ENCODE measurements at regions not wholly inside any gene's neighbourhood (a gene's known extent, or its start where the extent isn't known, plus 50 kb on each side); places are given as distances from the start of the nearest gene placed in this dataset.
"Not testable (repeated sequence)": the region's sequence is repeated elsewhere in the genome, so short reads cannot be mapped to it uniquely, and the experiment has no call there.

DNA sequence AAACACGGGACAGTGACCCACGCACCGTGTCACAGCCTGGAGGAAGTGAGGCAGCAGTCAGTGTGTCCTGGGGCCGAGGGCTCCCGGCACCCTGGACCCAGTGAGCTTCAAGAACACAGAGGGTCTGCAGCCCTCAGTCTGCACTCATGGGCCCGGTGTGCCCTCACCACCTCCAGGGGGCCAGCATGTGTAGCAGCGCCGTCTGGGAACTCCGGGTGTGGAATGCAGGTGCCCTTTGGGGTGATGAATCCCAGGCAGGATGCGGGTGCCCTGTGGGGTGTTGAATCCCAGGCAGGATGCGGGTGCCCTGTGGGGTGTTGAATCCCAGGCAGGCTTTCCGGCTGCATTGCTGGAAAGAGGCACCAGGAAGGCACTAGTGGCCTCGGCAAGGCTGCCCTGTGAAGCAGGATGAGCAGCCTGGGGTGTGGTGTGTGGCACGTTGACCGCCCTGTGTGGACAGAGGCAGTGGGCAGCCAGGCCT lies 1399.9 kb downstream of the BRD1 start:
- DNase-seq (ENCODE audit: low spot score), result no peak

DNA sequence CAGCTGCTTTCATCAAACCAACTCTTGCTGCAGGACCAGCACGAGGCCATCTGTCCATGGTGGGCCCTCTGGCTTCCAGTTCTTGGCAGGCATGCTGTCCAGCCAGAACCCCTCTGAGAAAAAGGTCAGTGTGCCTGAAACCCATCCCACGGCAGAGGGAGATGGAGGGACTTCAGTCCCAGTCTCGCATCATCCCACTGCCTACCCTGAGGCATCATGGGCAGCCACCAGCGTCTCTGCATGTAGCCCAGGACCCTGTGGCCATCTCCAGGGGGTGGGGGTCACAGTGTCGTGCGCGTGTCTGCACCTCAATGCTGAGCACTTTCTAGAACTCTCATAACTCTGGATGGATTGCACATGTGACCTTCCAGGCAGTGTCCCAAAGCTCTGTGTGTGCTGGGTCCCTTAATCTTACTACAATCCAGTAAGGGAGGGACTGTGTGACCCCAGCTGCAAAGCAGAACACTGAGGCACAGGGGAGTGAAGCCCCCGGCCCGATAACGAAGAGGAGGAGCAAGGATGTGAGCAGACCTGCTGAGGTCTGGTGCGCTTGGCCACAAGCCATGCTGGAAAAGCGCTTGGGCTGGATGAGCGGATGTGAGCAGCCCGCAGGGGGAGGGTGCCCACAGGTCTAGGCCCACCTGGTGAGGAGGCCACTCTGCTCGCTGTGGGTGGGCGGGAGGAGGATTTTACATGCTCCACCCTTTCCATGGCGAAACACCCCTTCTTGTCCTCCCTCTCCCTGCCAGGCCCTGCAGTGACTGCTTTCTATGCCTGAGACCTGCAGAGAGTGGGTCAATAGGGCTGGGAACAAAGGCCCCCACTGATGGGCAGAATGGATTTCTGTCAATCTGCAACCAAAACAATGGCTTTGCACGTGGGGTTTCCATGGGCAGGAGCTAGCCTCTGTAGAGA lies 1401.0 kb downstream of the BRD1 start:
- DNase-seq (ENCODE audit: low spot score), result no peak

DNA sequence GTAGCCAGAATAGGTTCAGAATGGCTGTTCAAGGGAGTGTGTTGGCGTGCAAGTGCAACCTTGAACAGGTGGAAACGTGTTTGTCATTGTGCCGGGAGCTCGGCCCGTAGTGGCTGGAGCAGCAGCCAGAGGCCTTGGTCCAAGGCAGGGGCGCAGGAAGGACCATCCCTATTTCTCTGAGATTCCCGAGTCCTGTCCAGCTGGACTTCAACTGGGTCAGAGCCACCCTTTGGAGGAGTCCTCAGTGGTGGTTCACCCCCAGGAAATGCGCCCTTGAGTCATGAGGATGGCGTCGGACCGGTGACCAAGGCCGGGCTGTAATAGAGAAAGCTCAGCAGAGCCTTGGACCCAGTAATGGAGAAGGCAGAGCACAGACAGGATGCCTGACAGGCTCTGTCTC lies 1402.0 kb downstream of the BRD1 start:
- DNase-seq (ENCODE audit: low spot score), result no peak

DNA sequence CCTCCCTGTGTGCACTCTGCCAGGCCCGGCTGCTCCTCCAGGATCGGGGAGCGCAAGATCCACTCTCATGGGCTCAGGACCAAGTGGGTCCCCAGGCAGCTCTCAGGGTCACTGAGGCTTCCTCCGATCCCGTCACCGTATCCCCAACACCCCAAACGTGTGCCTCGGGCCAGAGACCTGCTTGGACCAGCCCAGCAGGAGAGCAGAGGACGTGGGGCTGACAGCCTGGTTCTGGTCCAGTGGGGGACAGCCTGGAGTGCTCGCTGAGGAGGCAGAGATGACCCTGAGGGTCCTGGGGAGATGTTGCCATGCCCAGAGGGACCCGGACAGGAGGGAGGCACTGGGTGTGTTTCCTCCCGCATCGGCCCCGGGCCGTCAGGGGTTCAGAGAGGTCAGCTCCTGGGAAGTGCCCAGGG lies 1402.6 kb downstream of the BRD1 start:
- no peak for DNase-seq (ENCODE audit: low spot score)

DNA sequence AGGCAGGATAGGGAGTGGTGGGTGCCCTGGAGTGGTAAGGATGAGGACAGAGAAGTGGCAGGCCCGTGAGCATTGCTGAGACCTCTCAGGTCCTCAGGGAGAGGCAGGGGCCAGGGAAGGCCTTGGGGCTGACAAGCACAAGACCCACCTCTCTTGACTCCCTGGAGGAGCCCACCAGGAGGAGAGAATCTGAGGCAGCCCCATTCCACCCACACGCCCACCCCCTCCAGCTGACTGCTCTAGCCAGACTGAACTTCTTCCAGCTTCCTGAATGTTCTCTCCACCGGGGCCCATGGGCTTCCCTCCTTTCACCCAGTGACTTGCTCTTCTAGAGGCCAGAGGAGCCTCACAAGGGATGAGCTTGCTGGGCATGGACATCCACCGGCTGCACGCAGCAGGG lies 1403.0 kb downstream of the BRD1 start:
- no peak for DNase-seq (ENCODE audit: low spot score)

DNA sequence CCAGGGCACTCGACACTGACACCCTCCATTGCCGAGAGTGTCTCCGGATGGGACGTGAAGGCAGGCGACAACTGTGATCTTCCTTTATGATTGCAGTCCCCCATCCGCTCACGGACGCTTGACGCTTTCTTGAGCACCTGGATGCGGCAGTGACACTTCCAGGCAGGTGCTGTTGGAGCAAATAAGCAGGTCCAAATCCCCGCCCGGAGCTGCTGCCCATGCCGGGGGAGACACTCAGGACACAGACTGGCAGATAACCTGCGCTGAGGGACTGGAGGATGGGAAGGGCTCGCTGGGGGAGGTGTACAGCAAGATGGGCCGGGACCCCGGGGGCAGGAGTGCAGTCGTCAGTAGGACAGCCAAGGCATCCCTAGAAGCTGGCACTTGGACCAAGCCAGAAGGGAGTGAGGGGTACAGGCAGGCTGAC lies 1403.5 kb downstream of the BRD1 start:
- DNase-seq (ENCODE audit: low spot score), result no peak

DNA sequence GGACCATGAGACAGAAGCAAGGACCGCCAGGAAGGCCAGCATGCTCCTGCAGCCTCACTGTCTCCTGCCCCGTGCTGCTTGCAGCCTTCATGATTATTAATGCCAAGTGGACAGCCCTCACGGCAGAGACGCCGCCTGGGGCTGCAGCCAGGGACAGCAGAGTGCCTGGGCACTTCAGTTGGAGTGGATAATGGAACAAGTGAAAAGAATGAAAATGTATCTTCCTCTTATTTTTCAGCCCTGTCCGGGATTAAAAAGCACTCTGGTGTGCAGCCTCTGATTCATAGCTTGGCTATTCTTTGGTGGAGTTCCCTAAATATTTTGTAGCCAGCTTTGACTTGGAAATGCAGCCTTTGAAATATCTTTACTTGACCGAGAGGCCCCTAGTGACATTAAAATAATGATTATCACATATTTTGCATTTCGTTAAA lies 1404.2 kb downstream of the BRD1 start:
- no peak for DNase-seq (ENCODE audit: low spot score)

DNA sequence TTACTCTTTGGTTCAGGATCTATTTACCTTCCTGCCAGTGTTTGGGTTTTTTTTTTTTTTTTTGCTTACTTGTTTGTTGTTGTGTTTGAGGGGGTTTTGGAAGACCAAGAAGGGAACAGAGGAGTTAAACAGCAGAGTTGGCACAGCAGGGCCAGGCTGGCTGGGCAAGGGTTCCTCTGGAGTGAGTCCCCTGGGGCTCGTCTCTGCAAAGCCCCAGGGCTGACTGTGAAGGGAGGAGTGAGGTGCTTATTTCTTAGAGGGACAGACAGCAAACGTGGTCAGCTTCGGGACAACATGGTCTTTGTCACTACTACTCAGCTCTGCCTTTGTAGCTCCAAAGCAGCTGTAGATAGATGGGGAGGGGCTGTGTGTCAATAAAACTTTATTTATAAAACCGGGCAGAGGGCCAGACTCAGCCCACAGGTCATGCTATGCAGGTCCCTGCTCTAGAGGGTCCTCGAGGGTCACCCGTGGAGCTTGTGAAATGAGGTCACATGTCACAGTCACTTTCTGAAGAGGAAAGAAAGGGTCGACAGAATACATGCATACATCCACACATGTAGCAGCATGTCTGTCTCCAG lies 1404.7 kb downstream of the BRD1 start:
- DNase-seq (ENCODE audit: low spot score), result no peak

DNA sequence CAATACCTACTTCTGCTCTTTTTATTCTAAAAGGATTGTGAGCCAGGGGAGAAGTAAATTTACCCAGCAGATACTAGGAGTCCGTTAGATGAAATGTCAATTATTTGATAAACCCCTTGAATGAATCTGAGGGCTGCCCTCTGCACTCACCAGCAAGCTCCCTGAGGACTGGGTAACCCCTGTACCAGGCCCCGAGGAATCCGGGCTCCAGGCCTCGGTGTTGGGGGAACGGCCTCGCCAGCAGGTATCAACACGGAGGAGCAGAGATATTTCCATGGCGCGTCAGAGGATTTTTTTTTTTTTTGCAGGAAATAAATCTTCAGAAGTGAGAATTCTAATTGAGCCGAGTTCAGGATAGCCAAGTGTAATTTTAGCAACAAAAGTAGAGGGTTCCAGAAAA lies 1408.8 kb downstream of the BRD1 start:
- no peak for DNase-seq (ENCODE audit: low spot score)

DNA sequence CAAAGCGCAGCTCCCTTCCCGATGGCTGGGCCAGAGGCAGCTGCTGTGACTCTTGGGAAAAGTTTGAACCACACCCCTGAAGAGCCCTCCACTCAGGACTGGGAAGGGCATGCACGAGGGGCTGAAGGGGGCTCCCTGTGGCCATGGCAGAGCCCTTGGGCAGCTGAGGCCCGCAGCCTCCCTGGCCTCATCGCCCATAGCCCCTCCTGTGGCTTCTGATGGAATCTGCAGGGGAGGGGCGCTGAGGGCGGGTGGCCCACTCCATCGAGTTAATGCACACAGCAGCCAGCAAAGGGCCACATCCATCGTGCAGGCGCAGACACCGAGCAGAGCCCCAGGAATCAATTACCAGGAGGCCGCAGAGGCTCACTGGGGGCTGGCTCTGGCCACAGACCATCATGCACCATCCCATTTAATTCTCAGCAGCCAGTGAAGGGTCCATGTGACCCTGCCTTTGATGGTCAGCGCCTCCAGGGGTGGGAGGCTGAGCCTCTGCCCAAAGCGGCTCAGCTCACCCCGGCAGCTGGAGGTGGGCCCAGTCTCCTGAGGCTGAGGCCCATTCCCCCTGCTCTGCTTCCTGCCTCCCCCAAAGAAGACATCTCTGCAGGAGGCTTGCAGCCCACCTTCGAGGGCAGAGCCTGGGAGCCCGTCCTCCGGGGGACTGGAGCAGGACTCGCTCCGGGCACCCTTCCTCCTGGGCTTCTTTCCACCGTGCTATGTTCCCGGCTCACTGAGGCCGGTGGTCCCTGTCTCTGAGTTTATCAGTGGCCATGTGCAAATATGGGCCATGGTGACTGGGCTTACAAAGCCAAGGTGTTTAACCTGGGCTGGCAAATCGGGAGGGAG lies 1410.2 kb downstream of the BRD1 start:
- DNase-seq (ENCODE audit: low spot score), result no peak

DNA sequence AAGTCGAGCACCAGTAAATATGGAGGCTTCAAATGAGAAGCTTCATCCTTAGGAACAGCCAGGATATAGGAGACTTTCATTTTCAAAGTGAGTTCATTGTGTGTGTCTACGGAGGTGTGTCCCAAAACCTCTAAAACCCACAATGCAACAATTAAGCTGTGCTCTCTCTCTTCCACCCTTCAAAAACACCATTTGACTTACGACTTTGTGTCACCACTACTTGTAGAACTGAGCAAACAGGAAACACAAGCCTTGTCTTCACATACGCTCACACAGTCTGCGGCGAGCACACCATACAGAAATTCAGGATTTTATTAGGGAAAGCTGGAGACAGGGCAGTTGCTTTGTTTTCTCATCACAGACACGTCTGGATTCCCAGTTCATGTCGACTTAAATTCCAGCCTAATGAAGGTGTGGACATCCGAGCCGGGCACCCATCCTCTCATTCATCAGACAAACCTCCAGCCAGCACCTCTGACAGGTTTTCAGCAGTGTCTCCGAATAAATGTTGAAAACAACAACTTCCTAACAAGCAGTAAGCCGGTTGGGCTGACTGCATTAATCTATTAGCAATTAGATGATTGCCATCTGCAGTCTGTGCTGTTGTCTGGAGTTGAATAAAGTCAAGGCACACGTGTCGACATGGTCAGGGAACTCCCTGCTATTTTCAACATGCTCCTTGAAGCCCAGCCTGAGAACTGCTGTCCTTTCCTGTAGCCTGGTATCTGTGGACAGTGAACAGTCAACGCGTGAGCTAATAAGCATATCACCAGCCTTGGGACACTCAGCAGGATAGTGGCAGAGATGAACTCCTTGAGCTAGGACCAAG lies 1411.1 kb downstream of the BRD1 start:
- DNase-seq (ENCODE audit: low spot score), result no peak

DNA sequence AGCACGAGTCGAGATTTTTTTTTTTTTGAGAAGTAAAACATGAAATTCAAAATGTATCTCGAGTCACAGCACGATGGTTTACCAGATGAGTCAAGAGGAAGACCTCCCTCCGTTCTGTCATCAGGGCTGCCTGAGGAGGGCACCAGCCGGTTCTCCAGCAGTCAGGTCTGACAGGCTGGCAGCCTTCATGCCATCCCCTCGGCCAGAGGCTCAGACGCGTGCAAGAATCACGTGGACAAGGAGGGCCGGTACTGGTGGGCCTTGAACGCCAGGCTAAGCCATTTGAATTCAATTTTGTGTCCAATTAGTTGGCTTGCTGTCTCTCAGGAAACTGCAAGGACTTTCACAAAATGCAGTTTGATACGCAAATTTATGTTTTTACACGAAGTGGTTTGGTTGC lies 1412.2 kb downstream of the BRD1 start:
- no peak for DNase-seq (ENCODE audit: low spot score)

DNA sequence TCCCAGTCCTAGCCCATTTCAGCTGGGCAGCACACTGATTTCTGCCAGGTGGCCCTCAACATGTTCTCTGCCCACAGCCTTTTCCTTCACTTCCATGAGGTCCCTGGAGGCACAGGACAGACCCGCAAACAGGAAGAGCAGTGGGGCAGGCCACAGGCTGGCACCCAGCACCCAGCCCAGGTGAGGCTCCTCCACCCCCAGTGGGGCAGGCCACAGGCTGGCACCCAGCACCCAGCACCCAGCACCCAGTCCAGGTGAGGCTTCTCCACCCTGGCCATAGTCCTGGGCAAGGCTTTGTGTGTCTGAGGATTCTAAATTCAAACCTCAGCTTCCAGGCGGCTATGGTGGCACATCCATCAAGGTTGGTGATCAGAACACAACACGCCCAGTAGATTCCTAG lies 1413.0 kb downstream of the BRD1 start:
- DNase-seq (ENCODE audit: low spot score), result no peak

DNA sequence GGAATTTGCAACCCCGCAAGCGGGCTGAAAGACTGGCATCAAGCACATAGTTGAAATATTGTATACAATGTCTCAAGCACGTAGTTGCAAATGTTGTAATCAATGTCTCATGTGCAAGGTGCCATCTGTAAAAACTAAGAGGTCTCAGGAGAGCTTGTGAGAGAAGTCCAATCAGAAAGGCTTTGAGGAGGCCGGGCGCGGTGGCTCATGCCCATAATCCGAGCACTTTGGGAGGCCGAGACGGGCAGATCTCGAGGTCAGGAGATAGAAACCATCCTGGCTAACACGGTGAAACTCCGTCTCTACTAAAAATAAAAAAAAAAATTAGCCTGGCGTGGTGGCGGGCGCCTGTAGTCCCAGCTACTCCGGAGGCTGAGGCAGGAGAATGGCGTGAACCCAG lies 1414.7 kb downstream of the BRD1 start:
- not testable (repeated sequence) for DNase-seq (ENCODE audit: low spot score)

DNA sequence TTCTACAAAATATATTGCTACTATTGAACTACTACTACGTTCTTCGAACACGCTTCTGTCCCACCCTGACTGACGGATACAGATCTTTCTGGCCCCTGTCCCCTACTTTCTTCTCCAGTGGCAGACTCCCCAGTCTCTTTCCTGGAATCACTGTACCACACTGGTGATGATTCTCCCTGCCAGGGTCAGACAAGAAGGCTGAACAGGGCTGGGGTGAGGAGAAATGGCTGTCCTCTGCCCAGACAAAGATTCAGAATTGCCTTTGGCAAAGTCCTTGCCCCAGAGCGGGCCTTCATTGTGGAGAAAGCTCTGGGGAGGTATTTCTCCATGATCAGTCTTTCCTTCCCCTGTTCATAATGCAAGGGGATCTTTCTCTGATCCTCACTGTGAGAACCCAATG lies 1417.1 kb downstream of the BRD1 start:
- no peak for DNase-seq (ENCODE audit: low spot score)

DNA sequence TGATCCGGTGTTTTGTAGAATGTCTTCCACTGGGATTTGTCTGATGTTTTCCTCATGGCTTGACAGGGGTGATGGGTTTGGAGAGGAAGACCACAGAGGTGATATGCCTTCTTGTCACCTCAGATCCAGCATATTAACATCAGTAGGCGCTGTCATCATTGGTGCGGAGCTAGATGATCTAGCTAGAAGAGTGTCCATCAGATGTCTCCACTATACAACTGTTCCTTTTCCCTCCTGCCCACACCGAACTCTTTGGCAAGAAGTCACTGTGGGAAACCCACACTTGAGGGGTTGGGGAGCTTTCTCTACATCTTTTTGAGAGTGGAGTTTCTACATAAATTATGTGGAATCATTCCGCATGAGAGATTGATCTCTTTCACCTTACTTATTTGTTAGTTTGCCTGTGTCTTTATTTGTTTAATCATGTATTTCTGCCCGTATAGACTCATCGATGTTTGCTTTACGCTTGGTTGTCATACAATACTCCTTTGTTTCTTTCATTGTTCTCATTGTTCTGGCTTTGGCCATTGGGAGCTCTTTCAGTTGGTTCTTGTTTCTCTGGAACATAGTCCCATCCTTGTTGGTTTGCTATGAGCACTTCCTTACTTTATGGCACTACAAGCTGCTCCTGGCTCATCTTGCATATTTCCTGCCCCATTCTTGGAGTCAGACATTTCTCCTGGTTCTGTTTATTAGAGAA lies 1420.3 kb downstream of the BRD1 start:
- no peak for DNase-seq (ENCODE audit: low spot score)

DNA sequence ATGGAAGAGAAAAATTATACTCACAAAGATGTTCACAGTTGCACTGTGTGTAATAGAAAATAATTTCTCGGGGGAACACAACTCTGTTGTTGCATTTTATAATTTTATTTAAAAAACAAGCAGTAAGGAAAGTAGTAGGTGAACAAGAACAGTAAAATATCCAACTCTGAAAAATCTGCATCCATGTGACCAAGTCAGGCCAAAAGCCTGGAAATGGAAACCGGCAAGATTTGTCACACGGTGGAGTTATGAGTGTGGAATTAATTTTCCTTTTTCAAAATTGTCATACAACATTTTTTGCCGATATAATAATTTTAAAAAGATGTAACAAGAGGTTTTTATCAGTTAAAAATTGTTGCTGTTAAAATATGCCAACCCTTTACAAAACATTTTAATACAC lies 1421.5 kb downstream of the BRD1 start:
- DNase-seq (ENCODE audit: low spot score), result no peak

DNA sequence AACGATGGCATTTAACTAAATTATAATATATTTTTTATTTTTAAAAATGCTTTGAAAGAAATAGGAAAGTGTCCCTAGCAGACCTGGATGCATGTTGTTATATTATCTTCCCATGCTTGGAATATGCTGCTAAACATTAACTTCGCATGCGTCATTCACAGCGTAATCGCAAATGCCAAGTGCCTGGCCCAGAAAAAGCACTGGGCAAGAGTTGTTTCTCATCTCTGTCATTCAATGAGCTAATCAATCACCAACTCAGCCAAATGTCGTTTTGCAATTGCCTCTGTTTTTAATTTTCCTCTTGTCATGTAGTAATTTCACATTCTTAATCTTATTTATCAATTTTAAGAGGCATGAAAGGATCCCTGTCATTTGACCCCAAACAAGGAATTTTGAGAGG lies 1421.9 kb downstream of the BRD1 start:
- DNase-seq (ENCODE audit: low spot score), result no peak

DNA sequence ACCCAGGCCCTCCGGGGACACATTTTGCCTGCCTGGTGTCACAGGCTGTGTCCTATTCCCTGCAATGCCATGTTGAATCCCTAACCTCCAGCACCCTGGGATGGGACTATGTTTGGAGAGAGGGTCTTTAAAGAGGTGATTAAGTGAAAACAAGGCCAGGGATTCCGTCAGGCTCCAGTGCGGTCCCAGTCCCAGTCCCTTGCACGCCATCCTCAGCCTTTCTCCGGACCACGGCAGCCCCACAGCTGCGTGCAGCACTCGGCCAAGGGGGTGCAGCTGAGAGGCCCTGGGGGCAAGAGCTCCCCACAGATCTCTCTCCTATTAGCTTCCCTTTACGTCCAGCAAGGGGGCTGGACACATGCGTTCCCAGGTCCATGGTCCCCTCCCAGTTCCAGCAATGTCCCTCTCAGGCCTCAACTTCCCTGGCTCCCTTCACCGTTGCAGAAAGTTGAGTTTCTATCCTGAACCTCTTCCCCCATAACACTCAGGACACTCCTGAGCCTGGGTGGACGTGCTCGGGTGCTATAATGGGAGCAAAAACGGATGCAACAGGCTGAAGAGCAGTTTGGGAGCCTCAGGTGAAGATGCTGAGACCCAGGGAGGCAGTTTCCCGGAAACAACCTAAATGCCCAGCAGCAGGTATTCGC lies 1422.7 kb downstream of the BRD1 start:
- no peak for DNase-seq (ENCODE audit: low spot score)

Data from AG08396 (cell line).